GM21526 (cell line): ENCODE measurements at regions not wholly inside any gene's neighbourhood (a gene's known extent, or its start where the extent isn't known, plus 50 kb on each side); places are given as distances from the start of the nearest gene placed in this dataset.
"Not testable (repeated sequence)": the region's sequence is repeated elsewhere in the genome, so short reads cannot be mapped to it uniquely, and the experiment has no call there.

Source experiments
- ATAC-seq: cut with Tn5 transposase; IDR thresholded peaks from one replicate; pipeline ENCODE4 v1.9.1; 2021; ENCODE audit warnings: moderate library complexity; ENCODE audit not compliant: unreplicated experiment, low FRiP score

GRCh38 chr16:50497592-50497991 is 50.6 kb upstream of the NKD1 start:
- no peak for ATAC-seq

- no peak for ATAC-seq
Measured at GRCh38 chr16:50496990-50497389, 51.2 kb upstream of the NKD1 start.

- no peak for ATAC-seq
Measured at GRCh38 chr16:50495673-50496072, 52.5 kb upstream of the NKD1 start.

- no peak for ATAC-seq
Measured at GRCh38 chr16:50494501-50495491, 53.4 kb upstream of the NKD1 start.

DNA sequence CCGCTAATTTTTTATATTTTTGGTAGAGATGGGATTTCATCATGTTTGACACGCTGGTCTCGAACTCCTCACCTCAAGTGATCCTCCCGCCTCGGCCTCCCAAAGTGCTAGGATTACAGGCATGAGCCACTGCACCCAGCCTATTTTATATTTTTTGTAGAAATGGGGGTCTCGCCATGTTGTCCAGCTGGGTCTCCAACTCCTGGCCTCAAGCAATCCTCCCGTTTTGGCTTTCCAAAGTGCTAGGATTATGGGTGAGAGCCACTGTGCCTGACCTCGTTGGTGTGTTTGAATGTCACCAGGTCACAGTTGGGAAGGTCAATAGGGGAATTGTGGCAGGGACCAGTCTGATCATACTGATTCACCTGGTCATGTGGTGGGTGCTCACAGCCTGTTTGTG is 56.7 kb upstream of the NKD1 start:
- ATAC-seq = no peak

GRCh38 chr16:50490828-50491227 is 57.4 kb upstream of the NKD1 start:
- ATAC-seq = no peak

DNA sequence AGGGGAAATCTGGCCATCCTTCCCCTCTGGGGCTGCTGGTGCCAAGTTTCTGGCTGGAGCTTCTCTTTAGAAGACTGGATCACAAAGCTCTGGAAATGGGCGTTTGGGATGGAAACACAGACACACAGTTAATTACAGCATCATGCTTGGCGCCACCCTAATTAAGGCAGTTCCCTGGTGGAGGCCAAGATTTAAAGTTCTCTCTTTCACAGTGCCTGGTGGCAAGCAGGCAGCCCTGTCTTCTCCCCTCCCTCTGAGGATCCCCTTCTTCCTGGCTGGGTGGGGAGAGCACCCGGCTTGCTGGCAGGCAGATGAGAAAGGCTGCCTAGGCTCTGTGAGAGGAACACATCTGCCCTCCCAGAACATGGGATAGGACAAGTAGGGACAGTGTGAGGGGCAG is 59.0 kb upstream of the NKD1 start:
- no peak for ATAC-seq

DNA sequence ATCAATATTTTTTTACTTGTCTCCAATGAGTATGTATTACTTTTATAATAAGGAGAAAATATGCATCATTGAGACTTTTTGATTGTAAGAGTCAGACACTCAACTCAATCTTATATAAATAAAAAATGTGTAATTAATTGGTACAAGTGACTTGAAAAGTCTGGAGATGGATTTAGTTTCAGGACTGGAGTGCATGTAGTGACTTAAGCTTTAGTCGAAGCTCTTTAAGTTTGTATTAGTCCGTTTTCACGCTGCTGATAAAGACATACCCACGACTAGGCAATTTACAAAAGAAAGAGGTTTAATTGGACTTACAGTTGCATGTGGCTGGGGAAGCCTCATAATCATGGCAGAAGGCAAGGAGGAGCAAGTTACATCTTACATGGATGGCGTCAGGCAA is 60.7 kb upstream of the NKD1 start:
- no peak for ATAC-seq

- ATAC-seq = not testable (repeated sequence)
Measured at GRCh38 chr16:50486162-50486561, 62.0 kb upstream of the NKD1 start.

DNA sequence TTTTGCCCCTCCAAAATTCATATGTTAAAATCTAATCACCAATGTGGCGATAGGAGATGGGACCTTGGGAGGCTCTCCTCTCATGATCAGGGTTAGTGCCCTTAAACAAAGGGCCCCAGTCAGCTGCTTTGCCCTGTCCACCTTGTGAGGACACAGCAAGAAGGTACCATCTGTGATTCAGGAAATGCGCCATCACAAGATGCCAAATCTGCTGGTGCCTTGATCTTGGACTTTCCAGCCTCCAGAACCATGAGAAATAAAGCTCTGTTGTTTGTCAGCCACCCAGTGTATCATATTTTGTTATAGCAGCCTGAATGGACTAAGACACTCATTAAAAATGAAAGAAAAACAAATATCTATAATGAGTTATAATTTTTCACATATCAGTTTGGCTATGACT is 63.0 kb upstream of the NKD1 start:
- no peak for ATAC-seq

DNA sequence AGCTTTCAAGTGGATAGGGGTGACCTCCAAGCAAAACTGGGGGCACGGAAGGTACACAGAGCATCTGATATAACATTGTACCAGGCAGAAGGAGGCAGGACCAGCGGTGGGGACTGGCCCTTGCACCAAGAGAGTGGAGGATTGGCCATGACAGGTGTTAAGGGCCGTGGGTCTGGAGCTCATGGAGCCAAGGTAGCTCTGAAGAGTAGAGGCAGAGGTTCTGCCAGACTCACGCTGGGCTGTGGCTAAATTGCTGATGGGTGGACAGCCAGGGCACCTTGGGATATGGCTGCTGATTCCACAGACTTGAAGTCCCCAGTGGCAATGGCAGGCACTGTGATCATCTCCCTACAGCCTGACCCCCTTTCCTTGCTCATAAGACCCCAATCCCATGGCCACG is 65.9 kb upstream of the NKD1 start:
- no peak for ATAC-seq

- ATAC-seq = no peak
Measured at GRCh38 chr16:50480206-50480605, 68.0 kb upstream of the NKD1 start.

- ATAC-seq = no peak
Measured at GRCh38 chr16:50479771-50480170, 68.4 kb upstream of the NKD1 start.

DNA sequence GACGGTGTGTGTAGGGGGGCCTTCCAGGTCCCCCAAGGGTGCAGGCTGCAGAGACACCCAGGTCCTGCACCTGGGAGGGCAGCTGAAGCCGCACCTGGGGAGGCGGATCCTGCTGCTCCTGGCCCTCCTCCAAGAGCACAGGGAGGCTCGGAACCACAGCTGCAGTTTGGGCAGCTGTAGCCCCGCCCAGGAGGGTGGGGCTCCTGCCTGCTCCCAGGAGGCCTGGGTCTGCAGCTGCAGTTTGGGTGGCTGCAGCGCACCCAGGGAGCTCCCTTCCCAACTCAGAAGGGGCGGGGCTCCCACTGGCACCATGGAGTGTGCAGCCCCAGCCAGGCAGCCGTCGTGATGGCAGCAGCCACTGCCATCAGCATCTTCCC is 69.4 kb upstream of the NKD1 start:
- ATAC-seq = no peak

DNA sequence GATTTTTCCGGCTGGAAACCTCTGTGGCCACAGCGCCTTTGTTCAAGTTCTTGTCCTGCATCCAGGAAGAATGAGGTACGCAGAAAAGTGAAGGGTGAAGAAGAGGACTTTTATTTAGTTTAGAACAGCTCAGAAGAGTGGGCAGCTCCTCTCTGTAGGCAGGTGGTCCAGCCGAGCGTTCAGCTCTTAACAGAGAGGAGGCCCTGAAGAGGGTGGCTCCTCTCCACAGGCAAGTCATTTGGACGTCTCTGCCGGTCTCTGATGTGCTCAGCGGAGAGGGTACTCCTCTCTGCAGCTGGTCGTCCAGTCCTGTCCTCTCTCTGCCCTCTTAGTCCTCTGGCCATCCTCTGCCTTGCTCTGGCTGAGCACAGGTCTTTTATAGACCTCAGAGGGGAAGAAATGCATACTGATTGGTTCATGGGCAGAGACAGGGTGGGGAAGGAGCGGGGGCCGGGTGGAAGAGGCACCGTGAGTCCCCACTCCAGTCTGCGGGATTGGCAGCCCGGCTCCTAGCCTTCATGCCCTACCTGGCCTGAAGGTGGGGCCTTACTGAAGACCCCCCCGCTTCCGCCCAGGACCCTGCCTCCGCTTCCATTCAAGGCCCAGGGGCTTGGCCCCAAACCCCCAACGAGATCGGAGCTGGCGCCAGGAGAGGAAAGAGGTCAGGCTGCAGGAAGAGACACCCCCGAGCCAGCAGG is 70.0 kb upstream of the NKD1 start:
- no peak for ATAC-seq

DNA sequence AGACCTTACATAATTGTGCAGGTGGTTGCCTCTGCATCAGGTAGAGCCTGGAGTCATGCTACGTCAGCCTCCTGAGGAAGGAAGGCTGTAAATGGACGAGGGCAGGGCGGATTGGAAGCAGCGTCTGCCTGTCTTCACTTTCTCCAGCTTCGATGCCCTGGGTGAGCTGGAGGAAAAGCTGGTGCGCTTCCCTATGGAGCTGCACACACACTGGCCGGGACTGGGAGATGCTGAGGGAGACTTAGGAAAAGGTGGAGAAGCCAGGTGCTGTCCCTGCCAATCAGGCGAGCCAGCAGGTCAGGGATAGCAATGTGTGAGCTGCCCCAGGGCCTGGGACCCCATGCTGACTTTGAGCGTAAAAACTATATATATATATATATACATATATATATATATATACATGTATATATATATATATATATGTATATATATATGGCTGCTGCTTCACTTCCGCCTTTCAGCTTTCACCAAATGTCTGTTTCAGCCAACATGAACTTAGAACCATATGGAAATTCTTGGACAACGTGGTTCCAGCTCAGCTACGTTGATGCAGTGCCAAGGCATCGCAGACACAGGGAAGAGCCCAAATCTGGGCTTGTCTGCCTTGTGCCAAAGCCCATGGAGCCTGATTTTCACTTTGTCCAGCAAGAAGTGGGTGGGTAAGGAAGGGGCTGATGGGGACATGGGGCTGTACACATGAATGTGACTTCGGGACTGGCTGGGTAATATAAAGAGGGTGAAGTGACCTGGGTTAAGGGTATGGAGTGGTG is 71.5 kb upstream of the NKD1 start:
- no peak for ATAC-seq

GRCh38 chr16:50475170-50475569 is 73.0 kb upstream of the NKD1 start:
- ATAC-seq = no peak

DNA sequence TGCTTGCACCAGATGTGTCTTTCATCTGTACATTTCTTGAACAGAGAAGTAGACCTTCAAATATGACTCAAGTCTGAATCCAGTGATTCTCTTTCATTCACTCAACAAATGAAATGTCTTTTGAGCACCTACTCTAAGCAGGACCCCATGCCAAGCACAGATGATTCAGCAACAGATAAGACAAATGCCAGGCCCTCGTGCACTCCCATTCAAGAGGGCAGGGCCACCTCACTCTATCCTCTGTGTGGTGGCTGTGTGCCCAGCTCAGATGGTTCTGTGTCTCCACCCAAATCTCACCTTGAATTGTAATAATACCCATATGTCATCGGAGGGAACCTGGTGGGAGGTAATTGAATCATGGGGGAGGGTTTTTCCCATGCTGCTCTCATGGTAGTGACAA is 74.1 kb upstream of the NKD1 start:
- ATAC-seq = no peak

DNA sequence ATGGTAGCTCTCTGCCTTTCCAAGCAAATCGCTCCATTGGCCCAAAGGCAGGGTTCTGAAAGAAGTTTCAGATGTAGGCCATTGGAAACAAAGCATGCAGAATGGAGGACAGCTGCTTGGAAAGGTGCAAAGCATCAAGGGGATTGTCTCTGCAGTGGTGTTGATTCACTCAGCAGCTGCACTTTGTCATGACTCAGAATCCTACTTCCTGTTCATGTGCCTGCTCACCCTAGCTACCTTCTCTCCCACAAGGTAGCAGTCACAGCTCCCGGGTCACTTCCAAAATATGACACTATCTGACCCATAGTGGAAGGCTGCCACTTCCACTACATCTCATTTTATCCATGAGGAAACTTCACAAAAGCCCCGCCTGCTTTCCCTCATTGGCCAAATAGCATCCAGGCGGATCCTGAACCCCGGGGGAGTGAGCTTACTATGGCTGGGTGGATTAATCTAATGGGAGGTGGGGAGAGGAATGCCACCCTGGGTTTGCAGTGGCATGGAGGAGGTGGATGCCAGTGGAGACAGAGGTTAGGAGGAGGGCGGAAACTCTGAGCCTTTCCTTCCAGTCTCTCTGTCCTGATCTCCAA is 74.7 kb upstream of the NKD1 start:
- ATAC-seq = peak; percentile 81

DNA sequence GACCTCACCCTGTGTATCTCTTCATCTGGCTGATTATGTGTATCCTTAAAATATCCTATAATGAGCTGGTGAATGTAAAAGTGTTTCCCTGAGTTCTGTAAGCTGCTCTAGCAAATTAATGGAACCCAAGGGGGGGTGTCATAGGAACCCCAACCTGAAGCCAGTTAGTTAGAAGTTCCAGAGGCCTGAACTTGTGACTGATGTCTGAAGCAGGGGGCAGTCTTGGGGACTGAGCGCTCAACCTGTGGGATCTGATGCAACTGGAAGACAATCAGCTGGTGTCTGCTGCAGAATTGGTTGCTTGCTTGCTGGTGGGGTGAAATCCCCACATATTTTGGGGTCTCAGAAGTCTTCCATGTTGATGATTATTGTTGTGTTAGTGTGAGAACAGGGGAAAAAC is 75.7 kb upstream of the NKD1 start:
- no peak for ATAC-seq

DNA sequence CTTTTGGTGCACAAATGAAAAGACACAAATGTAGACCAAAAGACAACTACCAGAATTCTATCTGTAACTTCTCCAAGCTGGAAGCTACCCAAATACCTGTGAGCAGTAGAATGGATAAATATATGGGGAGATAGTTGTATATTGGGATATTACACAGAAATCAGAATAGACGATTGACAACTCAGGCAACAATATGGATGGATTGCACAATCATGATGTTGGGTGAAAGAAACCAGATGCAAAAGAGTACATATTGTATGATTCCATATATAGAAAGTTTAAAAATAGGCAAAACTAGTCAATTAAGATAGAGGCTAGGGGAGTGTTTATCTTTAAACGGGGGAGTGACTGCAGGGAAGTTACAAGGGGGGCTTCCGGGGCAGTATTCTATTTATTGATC is 77.5 kb upstream of the NKD1 start:
- no peak for ATAC-seq
